HG03342 (cell line): ENCODE measurements at regions not wholly inside any gene's neighbourhood (a gene's known extent, or its start where the extent isn't known, plus 50 kb on each side); places are given as distances from the start of the nearest gene placed in this dataset.
"Not testable (repeated sequence)": the region's sequence is repeated elsewhere in the genome, so short reads cannot be mapped to it uniquely, and the experiment has no call there.

Experiments used
- ATAC-seq: cut with Tn5 transposase; IDR thresholded peaks from one replicate; pipeline ENCODE4 v1.9.1; 2021; ENCODE audit warnings: mild to moderate bottlenecking, moderate library complexity; ENCODE audit not compliant: unreplicated experiment

GRCh38 chr2:225254363-225254762, 145.1 kb upstream of the NYAP2 start:
- no peak for ATAC-seq

DNA sequence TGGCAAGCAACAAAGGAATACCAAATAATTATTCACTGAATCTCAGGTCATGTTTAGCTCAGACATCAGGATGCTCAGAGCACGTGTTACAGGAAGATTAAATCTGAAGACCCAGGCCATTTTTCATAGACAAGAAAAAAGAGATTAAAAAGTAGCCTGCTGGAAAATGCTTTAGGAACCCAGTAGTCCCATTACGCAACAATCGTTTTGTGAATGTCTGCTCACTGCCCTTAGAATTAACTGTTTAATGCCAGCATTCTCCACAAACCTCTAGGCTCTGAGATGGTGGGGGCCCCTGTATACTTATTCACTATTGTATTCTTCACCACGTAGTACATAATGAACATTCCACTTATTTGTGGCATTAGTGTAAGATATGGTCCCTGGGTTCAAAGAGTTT, 154.6 kb upstream of the NYAP2 start:
- ATAC-seq = no peak

DNA sequence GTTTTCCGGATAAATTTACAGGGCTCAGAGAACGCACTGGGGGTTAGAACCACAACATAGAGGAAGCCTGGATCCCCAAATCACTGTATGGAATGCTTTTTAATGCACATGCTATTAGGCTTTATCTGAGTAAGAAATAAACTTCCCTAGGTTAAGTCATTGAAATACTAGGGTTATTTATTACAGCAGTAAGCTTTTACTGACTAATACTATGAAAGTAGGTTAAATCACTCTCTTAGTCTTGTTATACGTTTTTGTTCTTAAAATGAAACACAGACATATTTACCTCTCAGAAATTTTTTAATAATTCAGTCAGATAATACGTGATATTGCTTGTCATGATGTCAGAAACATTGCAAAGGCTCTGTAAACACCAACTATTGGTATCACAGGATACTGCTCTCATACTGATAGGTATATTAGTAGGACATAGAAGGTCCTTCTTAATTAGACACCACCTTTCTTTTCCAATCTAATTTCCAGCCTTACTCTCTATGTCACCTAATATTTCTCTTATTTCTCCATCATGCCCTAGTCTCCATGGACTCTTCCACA, 162.7 kb upstream of the NYAP2 start:
- no peak for ATAC-seq

- no peak for ATAC-seq
Observed at GRCh38 chr2:225233234-225233633, 166.3 kb upstream of the NYAP2 start.

GRCh38 chr2:225231900-225232299, 167.6 kb upstream of the NYAP2 start:
- no peak for ATAC-seq

DNA sequence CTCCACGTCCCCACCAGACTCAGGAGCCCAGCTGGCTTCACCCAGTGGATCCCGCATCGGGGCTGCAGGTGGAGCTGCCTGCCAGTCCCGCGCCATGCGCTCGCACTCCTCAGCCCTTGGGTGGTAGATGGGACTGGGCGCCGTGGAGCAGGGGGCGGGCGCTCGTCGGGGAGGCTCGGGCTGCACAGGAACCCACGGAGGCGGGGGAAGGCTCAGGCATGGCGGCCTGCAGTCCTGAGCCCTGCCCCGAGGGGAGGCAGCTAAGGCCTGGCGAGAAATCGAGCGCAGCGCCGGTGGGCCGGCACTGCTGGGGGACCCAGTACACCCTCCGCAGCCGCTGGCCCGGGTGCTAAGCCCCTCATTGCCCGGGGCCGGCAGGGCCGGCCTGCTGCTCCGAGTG, 170.2 kb upstream of the NYAP2 start:
- not testable (repeated sequence) for ATAC-seq

GRCh38 chr2:225226441-225226840, 173.1 kb upstream of the NYAP2 start:
- ATAC-seq = no peak

DNA sequence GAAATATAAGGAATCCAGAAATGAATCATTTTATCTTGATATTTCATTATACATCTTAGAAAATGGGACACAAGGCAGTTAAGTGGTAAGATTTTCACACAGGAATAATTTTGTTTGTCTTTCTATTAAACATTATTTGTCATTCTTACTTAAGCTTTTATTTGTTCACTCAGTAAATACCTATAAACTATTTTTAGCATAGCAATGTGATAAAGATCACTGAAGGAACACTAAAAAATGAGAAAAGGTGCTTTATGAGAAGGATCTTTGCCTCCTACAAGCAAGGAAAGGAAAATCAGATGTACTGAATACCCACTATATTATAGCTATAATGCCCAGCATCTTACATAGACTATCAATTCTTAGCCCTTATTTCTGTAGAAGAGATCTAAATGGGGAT, 176.2 kb upstream of the NYAP2 start:
- ATAC-seq = no peak

GRCh38 chr2:225207471-225207870, 165.2 kb upstream of the DOCK10 start:
- no peak for ATAC-seq

GRCh38 chr2:225207043-225207442, 164.8 kb upstream of the DOCK10 start:
- no peak for ATAC-seq

DNA sequence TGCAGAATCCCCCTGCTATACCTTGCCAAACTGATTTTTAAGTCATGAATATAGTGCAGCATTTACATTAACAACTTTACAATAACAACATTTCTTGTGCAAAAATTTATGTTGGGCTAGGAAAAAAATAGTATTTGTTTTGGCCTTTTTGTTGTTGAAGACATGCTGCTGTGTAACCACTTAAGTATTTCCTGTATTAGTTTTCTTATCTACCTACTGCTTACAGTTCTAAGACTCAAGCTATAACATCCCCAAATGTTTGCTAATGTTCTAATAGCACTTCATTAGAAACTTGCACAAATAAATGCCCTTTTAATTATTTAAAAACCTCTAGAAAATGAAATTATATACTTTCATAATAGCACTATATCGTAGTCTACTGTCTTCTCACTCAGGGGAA, 154.3 kb upstream of the DOCK10 start:
- ATAC-seq = no peak

DNA sequence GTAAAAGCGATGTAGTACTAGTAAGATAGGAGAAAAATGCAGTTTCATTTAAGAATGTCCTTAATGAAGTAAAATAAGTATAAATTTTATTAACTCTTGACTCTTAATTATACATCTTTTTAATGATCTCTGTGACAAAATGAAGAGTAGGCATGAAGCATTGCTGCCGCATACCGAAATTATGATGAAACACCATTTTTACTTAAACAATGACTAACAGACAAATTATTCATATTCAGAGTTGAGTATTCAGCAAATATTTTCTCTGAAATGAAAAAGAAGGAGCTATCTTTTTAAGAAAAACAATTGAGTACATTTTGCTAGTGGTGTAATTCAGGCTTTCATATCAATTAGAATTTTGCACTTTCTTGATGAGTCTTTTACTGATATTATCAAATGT, 150.6 kb upstream of the DOCK10 start:
- ATAC-seq = no peak

GRCh38 chr2:225190987-225191386, 148.7 kb upstream of the DOCK10 start:
- ATAC-seq = no peak

- no peak for ATAC-seq
Observed at GRCh38 chr2:225184948-225185347, 142.7 kb upstream of the DOCK10 start.

GRCh38 chr2:225182126-225182525, 139.9 kb upstream of the DOCK10 start:
- ATAC-seq = no peak

GRCh38 chr2:225177098-225177497, 134.8 kb upstream of the DOCK10 start:
- ATAC-seq = no peak

- ATAC-seq = no peak
Observed at GRCh38 chr2:225173909-225174308, 131.6 kb upstream of the DOCK10 start.

DNA sequence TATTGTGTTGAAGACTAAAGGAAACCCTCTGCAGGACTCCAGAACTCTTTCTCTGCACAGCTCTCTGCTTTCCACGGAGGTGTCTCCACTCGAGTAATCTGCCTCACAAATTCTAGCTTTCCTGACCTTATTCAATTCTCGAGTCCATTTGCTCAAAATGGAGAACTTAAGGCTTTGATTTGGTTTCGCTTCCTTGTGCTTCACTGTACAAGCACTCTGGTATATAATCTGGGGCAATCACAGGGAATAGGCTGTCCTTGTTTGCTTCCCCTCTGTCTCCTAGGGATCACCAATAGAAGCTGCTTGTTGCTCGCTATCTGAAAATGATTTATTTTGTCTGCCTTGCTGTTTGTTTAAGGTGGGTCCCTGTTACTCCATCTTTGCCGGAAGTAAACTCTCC, 129.1 kb upstream of the DOCK10 start:
- ATAC-seq = no peak

DNA sequence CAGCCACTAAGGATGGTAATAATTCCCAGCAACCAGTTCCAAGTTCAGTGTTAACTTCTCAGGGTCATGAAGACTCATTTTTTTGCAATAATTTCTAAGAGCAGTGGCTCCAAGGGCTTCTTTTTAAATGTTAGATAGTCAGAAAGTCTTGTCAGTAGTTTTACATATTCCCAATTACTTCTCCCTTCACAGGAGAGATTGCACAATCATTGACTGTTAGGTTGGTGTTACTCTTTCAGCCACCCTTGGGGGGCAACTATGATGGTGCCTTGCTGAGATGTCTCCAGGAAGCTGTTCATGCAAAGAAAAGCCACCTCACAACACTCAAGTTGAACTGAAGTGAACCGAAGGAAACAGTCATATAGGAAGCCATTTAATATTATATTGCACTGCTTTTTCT, 127.9 kb upstream of the DOCK10 start:
- ATAC-seq = no peak

DNA sequence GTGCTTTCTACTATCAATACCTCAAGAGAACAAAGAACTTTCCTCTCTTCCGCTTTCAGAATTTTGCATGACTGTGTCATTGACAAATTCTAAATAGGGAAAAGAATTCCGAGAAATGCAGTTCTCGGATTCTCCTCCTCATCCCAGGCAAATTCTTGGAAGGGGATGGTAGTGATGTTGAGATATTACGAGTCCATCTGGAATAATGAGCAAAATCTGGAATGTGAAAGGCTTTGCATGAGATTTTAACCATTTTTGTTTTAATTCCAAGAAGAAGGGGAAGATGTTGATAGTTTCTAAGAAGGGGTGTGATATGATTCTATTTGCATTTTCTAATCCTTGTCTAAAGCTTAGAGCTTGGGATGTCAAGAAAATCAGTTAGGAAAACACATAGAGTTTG, 127.1 kb upstream of the DOCK10 start:
- no peak for ATAC-seq

DNA sequence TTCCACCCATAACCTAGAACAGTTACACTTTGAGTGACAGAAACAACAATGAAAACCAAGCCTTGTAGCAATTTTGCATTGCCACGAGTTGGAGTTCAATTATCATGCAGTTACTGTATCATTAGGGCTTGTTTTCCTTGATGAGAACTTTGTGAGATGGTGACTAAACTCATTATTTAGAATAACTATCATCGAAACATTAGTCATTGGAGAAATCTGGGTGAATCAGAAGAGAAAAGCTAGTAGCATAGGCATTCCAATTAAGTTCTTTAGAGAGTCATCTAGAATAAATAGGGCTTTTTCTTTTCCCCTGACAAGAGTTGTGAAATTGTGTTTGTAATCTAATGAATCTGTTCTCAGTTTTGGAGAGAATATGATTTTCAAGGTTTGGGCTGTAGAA, 122.8 kb upstream of the DOCK10 start:
- no peak for ATAC-seq

- no peak for ATAC-seq
Observed at GRCh38 chr2:225164401-225165050, 122.3 kb upstream of the DOCK10 start.

GRCh38 chr2:225158360-225158759, 116.1 kb upstream of the DOCK10 start:
- no peak for ATAC-seq
